Astrocyte (in vitro differentiated cells and primary cell): ENCODE measurements at regions not wholly inside any gene's neighbourhood (a gene's known extent, or its start where the extent isn't known, plus 50 kb on each side); places are given as distances from the start of the nearest gene placed in this dataset.

Source experiments
- EZH2 ChIP-seq: IDR thresholded peaks from 2 replicates; pipeline ENCODE4 v1.6.1; 2012; ENCODE audit warnings: mild to moderate bottlenecking, low read length, inconsistent platforms; ENCODE audit not compliant: insufficient read depth
- TF ChIP-seq, protein P1 (sequence below): IDR thresholded peaks from 2 replicates; pipeline ENCODE4 v1.5.1; 2011; ENCODE audit warnings: low read depth, mild to moderate bottlenecking, inconsistent platforms, low read length, moderate library complexity; ENCODE audit not compliant: insufficient read depth

DNA sequence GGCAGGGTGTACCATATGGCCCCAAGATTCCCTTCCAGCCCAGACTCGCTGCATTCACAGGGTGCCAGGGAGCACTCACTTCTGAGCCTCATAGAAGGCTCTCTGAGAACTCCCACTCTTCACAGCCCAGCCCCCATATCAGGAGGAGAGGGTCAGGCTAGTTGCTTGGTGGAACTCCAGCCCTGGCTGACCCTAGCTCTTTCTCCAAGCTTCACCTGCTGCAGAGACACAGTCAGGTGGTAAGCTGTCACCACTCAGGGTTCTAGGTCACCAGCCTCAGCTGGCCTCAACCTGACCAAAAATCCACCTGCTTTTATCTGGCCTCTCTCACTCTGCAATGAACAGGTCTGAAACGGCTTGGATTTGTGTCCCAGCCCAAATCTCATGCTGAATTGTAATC is 162.7 kb upstream of the MLN start:
- TF ChIP-seq, protein P1, sequence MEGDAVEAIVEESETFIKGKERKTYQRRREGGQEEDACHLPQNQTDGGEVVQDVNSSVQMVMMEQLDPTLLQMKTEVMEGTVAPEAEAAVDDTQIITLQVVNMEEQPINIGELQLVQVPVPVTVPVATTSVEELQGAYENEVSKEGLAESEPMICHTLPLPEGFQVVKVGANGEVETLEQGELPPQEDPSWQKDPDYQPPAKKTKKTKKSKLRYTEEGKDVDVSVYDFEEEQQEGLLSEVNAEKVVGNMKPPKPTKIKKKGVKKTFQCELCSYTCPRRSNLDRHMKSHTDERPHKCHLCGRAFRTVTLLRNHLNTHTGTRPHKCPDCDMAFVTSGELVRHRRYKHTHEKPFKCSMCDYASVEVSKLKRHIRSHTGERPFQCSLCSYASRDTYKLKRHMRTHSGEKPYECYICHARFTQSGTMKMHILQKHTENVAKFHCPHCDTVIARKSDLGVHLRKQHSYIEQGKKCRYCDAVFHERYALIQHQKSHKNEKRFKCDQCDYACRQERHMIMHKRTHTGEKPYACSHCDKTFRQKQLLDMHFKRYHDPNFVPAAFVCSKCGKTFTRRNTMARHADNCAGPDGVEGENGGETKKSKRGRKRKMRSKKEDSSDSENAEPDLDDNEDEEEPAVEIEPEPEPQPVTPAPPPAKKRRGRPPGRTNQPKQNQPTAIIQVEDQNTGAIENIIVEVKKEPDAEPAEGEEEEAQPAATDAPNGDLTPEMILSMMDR = no peak
- no peak for TF ChIP-seq EZH2
